ENCODE measurements at regions not wholly inside any gene's neighbourhood (a gene's known extent, or its start where the extent isn't known, plus 50 kb on each side); places are given as distances from the start of the nearest gene placed in this dataset.

DNA sequence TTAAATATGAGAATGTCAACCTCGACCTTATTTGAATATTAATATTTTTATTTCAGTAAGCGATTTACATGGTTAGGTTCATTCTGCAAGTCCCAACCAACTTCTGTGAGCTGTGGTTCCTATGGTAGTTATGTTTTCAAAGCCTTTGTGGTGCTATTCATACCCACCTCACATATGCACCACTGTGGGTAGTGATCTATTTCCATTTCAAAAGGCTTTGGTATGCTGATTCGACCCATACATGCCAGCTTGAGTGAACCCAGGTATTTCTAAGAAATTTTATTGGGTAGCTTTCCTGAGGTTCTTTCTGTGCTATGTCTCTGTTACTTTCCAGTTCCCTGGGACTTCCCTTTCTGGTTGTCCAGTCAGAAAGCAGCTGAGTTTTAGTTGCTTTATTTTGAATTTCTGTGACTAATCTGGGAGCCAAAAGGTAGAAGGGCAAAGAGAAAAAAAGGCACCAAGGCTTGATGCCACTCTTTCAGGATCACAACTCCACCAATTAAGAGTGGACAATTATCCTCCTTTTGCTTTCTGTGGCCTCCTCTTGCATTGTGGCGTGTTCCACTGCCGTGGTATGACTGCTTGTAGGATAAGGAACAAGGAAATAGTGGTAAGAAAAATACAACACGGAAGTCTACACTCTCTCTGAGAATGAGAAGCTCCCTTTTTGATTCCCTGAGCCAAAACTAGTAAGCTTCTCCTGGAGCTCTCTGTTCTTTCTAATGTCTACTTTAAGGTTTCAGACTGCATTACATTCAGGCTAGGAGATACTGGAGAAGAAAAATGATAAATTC is 729.1 kb downstream of the NOVA1 start:
- no peak for DNase-seq (ENCODE audit: low read depth)
- Histone ChIP-seq H3K4me3 (ENCODE audit: low read depth, low read length) (no peak overlapping the region), H3K27me3 (ENCODE audit: control insufficient read depth, insufficient read depth, low read length) (no peaks in the 10 kb centered on the region), H3K36me3 (ENCODE audit: control insufficient read depth, insufficient read depth, low read length) (no peaks in the 10 kb centered on the region)
- TF ChIP-seq, protein P1, sequence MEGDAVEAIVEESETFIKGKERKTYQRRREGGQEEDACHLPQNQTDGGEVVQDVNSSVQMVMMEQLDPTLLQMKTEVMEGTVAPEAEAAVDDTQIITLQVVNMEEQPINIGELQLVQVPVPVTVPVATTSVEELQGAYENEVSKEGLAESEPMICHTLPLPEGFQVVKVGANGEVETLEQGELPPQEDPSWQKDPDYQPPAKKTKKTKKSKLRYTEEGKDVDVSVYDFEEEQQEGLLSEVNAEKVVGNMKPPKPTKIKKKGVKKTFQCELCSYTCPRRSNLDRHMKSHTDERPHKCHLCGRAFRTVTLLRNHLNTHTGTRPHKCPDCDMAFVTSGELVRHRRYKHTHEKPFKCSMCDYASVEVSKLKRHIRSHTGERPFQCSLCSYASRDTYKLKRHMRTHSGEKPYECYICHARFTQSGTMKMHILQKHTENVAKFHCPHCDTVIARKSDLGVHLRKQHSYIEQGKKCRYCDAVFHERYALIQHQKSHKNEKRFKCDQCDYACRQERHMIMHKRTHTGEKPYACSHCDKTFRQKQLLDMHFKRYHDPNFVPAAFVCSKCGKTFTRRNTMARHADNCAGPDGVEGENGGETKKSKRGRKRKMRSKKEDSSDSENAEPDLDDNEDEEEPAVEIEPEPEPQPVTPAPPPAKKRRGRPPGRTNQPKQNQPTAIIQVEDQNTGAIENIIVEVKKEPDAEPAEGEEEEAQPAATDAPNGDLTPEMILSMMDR (IDR thresholded peaks at IDR 0.05; ENCODE audit: insufficient read depth, low read length, poor library complexity, severe bottlenecking): no peak

DNA sequence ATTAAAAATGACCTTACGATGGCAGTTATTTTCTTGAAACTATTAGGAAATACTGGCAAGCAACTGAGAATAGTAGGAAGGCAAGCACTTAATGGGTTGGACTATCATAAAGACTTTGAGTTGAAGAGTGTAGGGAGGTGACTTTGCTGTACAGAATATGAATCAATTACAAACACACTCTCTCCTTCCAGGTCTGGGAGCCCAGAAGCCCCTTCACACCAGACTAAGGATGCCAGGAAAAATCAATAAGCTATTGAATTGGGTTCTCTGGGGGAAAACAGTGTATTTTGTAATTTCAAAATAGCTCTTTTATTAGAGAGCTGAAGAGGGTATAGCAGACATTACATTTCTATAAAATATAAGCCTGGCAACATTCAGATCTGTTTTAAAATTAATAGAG is 736.4 kb downstream of the NOVA1 start:
- H3K4me3 ChIP-seq (ENCODE audit: low read depth, low read length): no peak overlapping the region
- H3K36me3 ChIP-seq (ENCODE audit: control insufficient read depth, insufficient read depth, low read length): no peaks in the 10 kb centered on the region
- TF ChIP-seq, protein P1 (IDR thresholded peaks at IDR 0.05; ENCODE audit: insufficient read depth, low read length, poor library complexity, severe bottlenecking): no peak

DNA sequence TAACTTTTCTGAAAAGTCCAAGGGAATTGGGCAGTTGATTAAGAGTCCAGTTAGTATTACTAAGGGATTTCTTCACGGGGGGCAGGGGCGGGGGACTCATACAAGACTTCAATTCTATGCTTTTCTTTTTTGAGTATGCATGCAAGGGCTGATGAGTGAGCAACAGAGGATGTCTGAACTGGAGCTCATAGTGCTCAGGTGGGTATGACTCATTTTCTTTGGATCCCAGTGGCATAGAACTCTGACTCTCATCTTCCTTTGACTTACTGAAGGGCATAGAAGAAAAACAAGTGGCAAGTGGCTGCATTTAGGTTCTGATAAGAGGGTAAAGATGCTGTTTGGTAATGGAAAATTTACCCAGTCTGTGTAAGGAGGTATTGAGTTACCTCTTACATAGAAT is 749.2 kb downstream of the NOVA1 start:
- Histone ChIP-seq H3K4me3 (ENCODE audit: low read depth, low read length) (no peak overlapping the region), H3K36me3 (ENCODE audit: control insufficient read depth, insufficient read depth, low read length) (no peaks in the 10 kb centered on the region), H3K27me3 (ENCODE audit: control insufficient read depth, insufficient read depth, low read length) (no peaks in the 10 kb centered on the region)
- TF ChIP-seq, protein P1 (IDR thresholded peaks at IDR 0.05; ENCODE audit: insufficient read depth, low read length, poor library complexity, severe bottlenecking): no peak
- DNase-seq (ENCODE audit: low read depth): no peak

More for the DNA sequence above, 736.4 kb downstream of the NOVA1 start:
- DNase-seq (ENCODE audit: low read depth): no peak
- H3K27me3 ChIP-seq (ENCODE audit: control insufficient read depth, insufficient read depth, low read length): no peaks in the 10 kb centered on the region

DNA sequence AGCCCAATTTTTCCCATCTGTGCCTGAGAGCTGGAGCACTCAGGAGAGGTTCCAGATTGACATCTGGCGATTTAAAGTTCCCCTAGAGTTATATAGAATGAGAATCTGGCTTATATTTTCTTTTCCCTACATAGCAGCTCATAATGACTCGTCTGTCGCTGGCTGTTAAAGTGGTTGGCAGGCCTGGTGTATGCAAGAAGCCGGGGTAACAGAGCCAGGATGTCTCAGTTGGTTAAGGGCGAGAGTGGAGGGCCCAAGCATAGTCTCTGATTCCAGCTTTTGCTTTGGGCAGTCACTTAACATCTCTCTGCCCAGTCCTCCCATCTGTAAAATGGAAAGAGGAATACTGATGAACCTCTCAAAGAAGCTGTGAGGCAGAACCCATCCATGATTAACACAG is 751.6 kb downstream of the NOVA1 start:
- H3K36me3 ChIP-seq (ENCODE audit: control insufficient read depth, insufficient read depth, low read length): no peaks in the 10 kb centered on the region
- H3K4me3 ChIP-seq (ENCODE audit: low read depth, low read length): no peak overlapping the region
- TF ChIP-seq, protein P1 (IDR thresholded peaks at IDR 0.05; ENCODE audit: insufficient read depth, low read length, poor library complexity, severe bottlenecking): no peak
- DNase-seq (ENCODE audit: low read depth): no peak
- H3K27me3 ChIP-seq (ENCODE audit: control insufficient read depth, insufficient read depth, low read length): no peaks in the 10 kb centered on the region

DNA sequence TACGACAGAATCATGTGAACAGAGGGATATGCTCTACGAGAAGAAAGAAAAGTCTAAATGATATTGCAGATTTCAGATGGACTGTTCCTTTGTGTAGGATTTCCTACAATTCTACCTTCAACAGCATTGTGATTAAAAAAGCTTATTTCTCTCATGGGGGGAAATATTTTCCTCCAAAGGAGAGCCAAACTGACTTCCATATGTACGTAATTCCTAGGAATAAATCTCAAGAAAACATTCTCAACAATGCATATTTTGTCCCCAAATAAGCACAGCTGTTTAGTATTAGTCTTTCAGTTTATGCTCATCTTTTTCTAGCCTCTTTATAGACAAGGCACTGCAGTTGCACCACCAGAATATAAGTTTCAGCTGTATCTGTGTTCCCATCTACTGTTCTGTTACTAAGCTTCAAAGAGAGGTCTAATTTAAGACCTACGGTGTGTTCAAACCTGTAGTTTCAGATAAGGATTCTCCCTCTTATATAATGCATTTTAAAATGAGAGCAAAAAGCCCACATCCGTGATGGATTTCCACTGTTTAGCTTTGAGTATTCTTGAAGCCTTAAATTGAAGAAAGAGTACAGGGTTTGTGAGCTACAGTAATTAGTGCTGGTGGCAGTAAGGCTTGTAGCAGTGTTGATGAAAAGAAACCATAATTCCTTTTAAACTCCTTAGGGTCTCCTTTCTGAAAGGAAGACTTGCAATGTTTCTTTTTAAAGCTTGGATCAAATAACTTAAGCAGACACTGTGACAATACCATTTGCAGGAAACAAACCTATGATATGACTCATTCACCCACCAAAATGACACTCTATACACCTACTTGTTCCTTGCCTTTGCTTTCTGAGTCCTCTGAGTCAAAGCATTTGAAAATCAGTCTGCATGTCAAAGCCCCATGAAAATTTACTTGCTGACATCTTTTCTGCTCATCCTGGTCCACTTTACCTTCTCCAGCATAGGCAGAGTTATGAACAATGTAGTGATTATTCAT is 754.1 kb downstream of the NOVA1 start:
- TF ChIP-seq, protein P1 (IDR thresholded peaks at IDR 0.05; ENCODE audit: insufficient read depth, low read length, poor library complexity, severe bottlenecking): no peak
- Histone ChIP-seq H3K27me3 (ENCODE audit: control insufficient read depth, insufficient read depth, low read length) (no peaks in the 10 kb centered on the region), H3K36me3 (ENCODE audit: control insufficient read depth, insufficient read depth, low read length) (no peaks in the 10 kb centered on the region), H3K4me3 (ENCODE audit: low read depth, low read length) (no peak overlapping the region)
- no peak for DNase-seq (ENCODE audit: low read depth)

Measured in kidney epithelial cell (primary cell).